Cardiac muscle cell (in vitro differentiated cells and primary cell): ENCODE measurements at regions not wholly inside any gene's neighbourhood (a gene's known extent, or its start where the extent isn't known, plus 50 kb on each side); places are given as distances from the start of the nearest gene placed in this dataset.
A peak's percentile ranks its signal among the peaks of the same experiment; 100 is the strongest.

Source experiments
- DNase-seq, 2 donors: peaks; one replicate each; pipeline versions ENCODE4 v3.0.0 to v3.0.0-alpha.2; 2010 to 2017; ENCODE audit warnings: low read depth in 1 of 2, low spot score in 1 of 2
- H3K27ac ChIP-seq: fragments of 200-600 bp; sonication (generic); 2 replicates; pipeline ENCODE4 v1.5.1; 2016
- H3K27me3 ChIP-seq: fragments of 200-600 bp; sonication (generic); 2 replicates; pipeline ENCODE4 v1.6.0; 2016; ENCODE audit warnings: control low read depth
- H3K36me3 ChIP-seq: fragments of 200-600 bp; sonication (generic); 2 replicates; pipeline ENCODE4 v1.5.1; 2016; ENCODE audit warnings: control low read depth
- H3K4me1 ChIP-seq: fragments of 200-600 bp; sonication (generic); 2 replicates; pipeline ENCODE4 v1.8.1; 2017; ENCODE audit warnings: low read depth, mild to moderate bottlenecking, mixed run types
- H3K4me3 ChIP-seq: fragments of 200-600 bp; sonication (generic); 2 replicates; pipeline ENCODE4 v1.5.1; 2016; ENCODE audit warnings: mild to moderate bottlenecking
- H3K9me3 ChIP-seq: fragments of 200-600 bp; sonication (generic); 2 replicates; pipeline ENCODE4 v1.5.1; 2017; ENCODE audit warnings: low read depth, mild to moderate bottlenecking, control low read depth
- TF ChIP-seq, protein P1 (sequence below): IDR thresholded peaks from 2 replicates; pipeline ENCODE4 v1.5.1; 2012; ENCODE audit warnings: low read depth, mild to moderate bottlenecking, low read length

DNA sequence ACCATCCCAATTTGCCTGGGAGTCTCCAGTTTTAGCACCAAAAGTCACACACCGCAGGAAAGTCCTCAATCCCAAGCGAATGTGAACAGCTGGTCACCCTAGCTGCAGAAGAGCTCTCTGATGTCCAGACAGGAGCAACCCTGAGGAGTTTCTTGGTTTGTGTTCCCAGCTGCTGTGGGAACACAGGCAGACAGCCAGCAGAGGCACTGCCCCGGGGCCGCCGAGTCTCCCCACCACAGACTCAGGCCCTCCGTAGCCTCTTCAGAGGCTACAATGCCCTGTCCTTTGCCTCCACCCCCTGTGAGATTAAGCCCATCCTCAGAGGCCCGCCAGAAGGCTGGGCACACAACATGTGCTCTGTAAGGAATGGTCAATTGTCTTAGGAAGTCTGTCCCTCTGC, 111.5 kb downstream of the TTC32 start:
- H3K36me3 ChIP-seq: no peaks in the 10 kb centered on the region
- no peak overlapping the region for H3K4me3 ChIP-seq
- TF ChIP-seq, protein P1, sequence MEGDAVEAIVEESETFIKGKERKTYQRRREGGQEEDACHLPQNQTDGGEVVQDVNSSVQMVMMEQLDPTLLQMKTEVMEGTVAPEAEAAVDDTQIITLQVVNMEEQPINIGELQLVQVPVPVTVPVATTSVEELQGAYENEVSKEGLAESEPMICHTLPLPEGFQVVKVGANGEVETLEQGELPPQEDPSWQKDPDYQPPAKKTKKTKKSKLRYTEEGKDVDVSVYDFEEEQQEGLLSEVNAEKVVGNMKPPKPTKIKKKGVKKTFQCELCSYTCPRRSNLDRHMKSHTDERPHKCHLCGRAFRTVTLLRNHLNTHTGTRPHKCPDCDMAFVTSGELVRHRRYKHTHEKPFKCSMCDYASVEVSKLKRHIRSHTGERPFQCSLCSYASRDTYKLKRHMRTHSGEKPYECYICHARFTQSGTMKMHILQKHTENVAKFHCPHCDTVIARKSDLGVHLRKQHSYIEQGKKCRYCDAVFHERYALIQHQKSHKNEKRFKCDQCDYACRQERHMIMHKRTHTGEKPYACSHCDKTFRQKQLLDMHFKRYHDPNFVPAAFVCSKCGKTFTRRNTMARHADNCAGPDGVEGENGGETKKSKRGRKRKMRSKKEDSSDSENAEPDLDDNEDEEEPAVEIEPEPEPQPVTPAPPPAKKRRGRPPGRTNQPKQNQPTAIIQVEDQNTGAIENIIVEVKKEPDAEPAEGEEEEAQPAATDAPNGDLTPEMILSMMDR: no peak
- H3K27me3 ChIP-seq: no peaks in the 10 kb centered on the region
- no peak overlapping the region for H3K27ac ChIP-seq
- no peak for DNase-seq
- peaks cover 23% of the 10 kb centered on the region for H3K4me1 ChIP-seq
- no peaks in the 10 kb centered on the region for H3K9me3 ChIP-seq

DNA sequence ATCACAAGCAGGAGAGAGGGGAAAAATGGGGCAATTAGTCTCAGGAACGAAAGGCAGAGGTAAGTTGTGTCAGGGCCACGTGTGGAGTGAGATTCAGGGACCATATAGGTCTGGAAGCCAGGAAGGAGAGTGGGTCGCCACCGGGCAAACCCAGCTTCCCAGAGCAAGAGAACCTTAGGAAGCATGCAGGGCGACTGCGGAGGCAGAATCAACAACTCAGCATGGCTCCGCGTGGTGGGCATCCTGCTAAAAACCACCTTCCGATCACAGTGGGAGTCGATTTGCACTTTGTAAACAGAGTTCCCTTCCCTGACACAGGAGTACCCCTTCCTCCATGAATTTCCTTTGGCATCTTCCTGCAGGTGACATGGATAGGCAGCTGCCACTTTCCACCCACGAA, 114.6 kb downstream of the TTC32 start:
- TF ChIP-seq, protein P1: no peak
- H3K4me3 ChIP-seq: no peak overlapping the region
- H3K27ac ChIP-seq: no peak overlapping the region
- no peak for DNase-seq
- no peaks in the 10 kb centered on the region for H3K36me3 ChIP-seq
- H3K9me3 ChIP-seq: no peaks in the 10 kb centered on the region
- no peaks in the 10 kb centered on the region for H3K27me3 ChIP-seq
- H3K4me1 ChIP-seq: peaks cover 18% of the 10 kb centered on the region

DNA sequence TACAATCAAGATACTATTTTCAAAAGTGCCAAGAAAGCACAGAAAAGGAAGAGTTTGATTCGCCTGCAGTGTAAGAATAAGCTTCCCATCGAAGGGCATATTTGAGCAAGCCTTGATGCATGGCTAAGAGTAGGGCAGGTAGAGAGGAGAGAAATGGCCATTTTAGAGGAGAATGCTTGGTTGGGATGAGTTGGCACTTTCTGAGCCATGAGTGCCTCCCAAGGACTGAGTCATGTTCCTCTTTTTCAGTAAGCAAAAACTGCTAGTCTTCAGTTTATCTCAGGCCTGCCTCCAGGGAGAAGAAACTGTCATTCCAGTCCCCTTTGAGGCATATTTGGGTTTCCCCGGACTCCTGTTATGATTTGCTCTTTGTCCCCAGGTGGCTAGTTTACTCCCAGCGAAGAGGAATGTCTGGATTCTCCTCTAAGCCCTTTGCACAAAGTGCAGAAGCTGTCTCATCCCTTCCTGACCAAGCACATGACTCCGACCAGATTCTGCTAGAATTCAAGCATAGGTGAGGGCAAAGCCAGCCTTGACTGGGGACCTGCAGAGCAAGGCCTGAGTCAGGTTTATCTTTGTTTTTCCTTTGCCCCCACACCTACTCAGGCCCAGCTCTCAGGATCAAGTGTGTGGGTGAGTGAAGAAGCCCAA, 115.2 kb downstream of the TTC32 start:
- Histone ChIP-seq H3K4me3 (no peak overlapping the region), H3K4me1 (peaks cover 18% of the 10 kb centered on the region), H3K27ac (no peak overlapping the region), H3K27me3 (no peaks in the 10 kb centered on the region), H3K9me3 (no peaks in the 10 kb centered on the region), H3K36me3 (no peaks in the 10 kb centered on the region)
- DNase-seq: peak in 1 of 2 donors; percentile 69
- TF ChIP-seq, protein P1: no peak

DNA sequence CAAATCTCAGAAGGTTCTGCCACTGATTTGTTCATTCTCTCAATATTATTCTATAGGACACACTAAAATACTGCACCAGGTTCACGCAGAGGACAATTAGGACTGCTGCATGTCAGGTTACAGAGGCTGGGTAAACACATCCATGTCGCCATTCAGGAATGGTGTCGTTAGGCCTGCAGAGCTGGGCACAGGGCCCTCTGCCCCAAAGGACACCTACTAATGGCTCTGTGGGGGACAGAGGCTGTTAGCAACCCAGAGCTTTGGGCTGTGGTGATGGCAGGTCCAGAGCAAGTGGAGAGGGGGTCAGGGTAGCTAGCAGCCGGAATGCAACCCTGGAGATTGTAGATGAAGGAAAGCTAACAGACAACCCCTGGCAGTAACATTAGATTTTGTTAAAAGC, 115.9 kb downstream of the TTC32 start:
- DNase-seq: no peak
- no peak overlapping the region for H3K27ac ChIP-seq
- TF ChIP-seq, protein P1: no peak
- peaks cover 18% of the 10 kb centered on the region for H3K4me1 ChIP-seq
- H3K27me3 ChIP-seq: no peaks in the 10 kb centered on the region
- no peaks in the 10 kb centered on the region for H3K9me3 ChIP-seq
- no peaks in the 10 kb centered on the region for H3K36me3 ChIP-seq
- no peak overlapping the region for H3K4me3 ChIP-seq

DNA sequence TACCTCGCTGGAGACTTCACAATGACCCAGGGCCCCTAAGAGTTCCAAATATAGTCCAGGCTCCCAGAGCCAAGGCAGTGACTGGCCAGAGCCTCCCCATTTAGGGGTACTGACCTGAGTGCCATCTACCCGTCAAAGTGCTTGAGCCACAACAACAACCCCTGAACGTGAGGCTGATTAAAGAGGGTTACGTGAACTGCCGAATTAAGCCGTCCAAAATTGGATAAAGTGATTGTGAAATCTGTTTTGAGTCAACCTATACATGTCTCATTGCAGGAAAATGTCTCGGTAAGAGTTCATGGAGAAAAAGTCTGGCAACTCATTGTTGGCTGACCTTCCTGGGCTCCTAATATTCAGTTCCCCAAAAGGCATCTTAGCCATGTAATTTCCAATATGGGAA, 116.3 kb downstream of the TTC32 start:
- TF ChIP-seq, protein P1: no peak
- no peaks in the 10 kb centered on the region for H3K27me3 ChIP-seq

More for the DNA sequence above, 116.3 kb downstream of the TTC32 start:
- H3K36me3 ChIP-seq: no peaks in the 10 kb centered on the region
- no peak overlapping the region for H3K27ac ChIP-seq
- no peak overlapping the region for H3K4me3 ChIP-seq
- H3K4me1 ChIP-seq: peaks cover 18% of the 10 kb centered on the region
- DNase-seq: peak in 1 of 2 donors; percentile 73
- no peaks in the 10 kb centered on the region for H3K9me3 ChIP-seq
